NCI-H146 (cell line): ENCODE measurements at regions not wholly inside any gene's neighbourhood (a gene's known extent, or its start where the extent isn't known, plus 50 kb on each side); places are given as distances from the start of the nearest gene placed in this dataset.

ENCODE experiments used
- DNase-seq: peaks from one replicate; lab custom pipeline; 2025; lab: John Stamatoyannopoulos, UW

GRCh38 chr17:72425794-72426168 lies 305.0 kb downstream of the SOX9 start:
- DNase-seq = no peak

- no peak for DNase-seq
Measured at GRCh38 chr17:72426321-72426720, 305.5 kb downstream of the SOX9 start.

GRCh38 chr17:72426948-72427760 lies 306.3 kb downstream of the SOX9 start:
- peak; percentile 94 for DNase-seq

- DNase-seq = peak; percentile 43
Measured at GRCh38 chr17:72427761-72428109, 306.9 kb downstream of the SOX9 start.

- no peak for DNase-seq
Measured at GRCh38 chr17:72429066-72429638, 308.3 kb downstream of the SOX9 start.

GRCh38 chr17:72430611-72431432 lies 310.0 kb downstream of the SOX9 start:
- no peak for DNase-seq

- peak; percentile 83 for DNase-seq
Measured at GRCh38 chr17:72432143-72432621, 311.4 kb downstream of the SOX9 start.

- DNase-seq = no peak
Measured at GRCh38 chr17:72432881-72433280, 312.1 kb downstream of the SOX9 start.

- DNase-seq = no peak
Measured at GRCh38 chr17:72433797-72434196, 313.0 kb downstream of the SOX9 start.

GRCh38 chr17:72434581-72434980 lies 313.8 kb downstream of the SOX9 start:
- DNase-seq = no peak

GRCh38 chr17:72434991-72435618 lies 314.3 kb downstream of the SOX9 start:
- no peak for DNase-seq

- DNase-seq = no peak
Measured at GRCh38 chr17:72438783-72439182, 318.0 kb downstream of the SOX9 start.

GRCh38 chr17:72439893-72440502 lies 319.2 kb downstream of the SOX9 start:
- peak; percentile 69 for DNase-seq

- DNase-seq = no peak
Measured at GRCh38 chr17:72440961-72441360, 320.1 kb downstream of the SOX9 start.

GRCh38 chr17:72441909-72442308 lies 321.1 kb downstream of the SOX9 start:
- DNase-seq = no peak

GRCh38 chr17:72444517-72445054 lies 323.8 kb downstream of the SOX9 start:
- DNase-seq = no peak

GRCh38 chr17:72445055-72445991 lies 324.5 kb downstream of the SOX9 start:
- DNase-seq = no peak

- DNase-seq = no peak
Measured at GRCh38 chr17:72446118-72446517, 325.3 kb downstream of the SOX9 start.

- no peak for DNase-seq
Measured at GRCh38 chr17:72446525-72447250, 325.9 kb downstream of the SOX9 start.

- DNase-seq = peak; percentile 22
Measured at GRCh38 chr17:72447251-72447640, 326.4 kb downstream of the SOX9 start.
